COR-L47 (cell line): ENCODE measurements at regions not wholly inside any gene's neighbourhood (a gene's known extent, or its start where the extent isn't known, plus 50 kb on each side); places are given as distances from the start of the nearest gene placed in this dataset.
"Not testable (repeated sequence)": the region's sequence is repeated elsewhere in the genome, so short reads cannot be mapped to it uniquely, and the experiment has no call there.

Experiments used
- DNase-seq: peaks from one replicate; lab custom pipeline; 2025; lab: John Stamatoyannopoulos, UW

DNA sequence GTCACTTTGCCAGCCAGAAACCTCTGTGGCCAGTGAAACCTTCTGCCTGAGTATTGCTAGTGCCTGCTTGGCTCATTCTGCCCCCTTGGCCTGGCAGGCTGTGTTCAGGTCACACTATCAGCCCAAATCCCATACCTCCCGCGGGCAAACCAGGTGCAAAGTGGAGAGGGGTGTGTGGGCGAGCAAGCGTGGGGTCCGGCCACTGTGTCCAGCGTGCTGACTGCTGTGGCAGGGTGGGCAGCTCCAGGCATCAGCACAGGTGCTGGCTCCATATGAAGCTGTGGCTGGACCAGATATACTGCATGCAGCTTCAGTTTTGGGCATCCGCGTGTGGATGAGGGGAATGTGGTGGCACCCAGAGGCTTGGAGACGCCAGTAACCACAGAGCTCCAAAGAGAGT, 576.5 kb upstream of the EDIL3 start:
- DNase-seq = no peak

DNA sequence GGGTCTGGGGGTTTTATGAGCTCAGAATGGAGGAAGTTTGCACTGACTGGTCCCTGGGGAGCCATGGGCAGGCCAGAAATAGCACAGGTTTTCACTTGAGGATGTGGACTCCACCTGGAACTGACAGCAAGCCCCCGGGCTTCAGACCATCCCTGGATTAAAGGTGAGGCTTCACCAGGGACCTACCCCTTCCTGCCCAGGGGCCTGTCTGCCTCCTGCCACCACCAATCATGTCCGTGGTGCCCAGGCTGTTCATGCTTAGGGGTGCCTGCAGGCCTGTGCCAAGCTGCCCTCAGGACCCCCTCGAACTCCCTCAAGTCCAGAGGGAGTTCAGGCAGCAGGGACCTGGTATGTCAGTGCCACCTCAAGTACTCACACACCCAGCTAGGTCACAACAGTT, 577.2 kb upstream of the EDIL3 start:
- DNase-seq = no peak

DNA sequence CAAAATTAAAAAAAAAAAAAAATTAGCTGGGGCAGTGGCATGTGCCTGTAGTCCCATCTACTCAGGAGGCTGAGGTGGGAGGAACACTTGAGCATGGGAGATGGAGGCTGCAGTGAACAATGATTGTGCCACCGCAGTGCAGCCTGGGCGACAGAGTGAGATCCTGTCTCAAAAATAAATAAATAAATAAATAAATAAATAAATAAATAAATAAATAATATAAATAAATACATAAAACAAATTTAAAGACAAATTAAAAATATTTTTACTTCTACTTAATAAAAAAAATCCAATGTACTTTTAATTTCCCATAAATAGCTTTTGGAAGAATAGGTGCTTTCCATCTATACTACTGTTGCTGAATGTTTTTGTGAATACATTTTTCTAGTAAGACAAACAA, 598.4 kb upstream of the EDIL3 start:
- no peak for DNase-seq

DNA sequence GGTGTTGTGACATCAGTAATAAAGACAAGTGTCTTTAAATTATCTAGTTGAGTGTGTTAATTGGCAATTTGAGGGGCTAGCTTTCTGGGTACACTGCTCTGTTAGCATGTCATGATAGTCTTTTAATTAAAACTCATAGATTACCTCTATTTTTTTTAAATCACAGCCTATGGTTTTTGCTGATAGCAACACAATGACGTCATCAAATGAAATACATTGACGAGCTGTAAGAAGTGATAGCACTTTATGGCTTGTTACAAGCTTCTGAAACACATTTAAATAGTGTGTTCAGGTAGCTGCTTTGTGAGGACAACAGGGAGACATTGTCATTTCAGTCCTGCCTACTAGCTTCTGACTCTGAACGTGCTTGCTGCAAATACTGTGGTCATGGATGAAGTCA, 600.5 kb upstream of the EDIL3 start:
- DNase-seq = no peak

DNA sequence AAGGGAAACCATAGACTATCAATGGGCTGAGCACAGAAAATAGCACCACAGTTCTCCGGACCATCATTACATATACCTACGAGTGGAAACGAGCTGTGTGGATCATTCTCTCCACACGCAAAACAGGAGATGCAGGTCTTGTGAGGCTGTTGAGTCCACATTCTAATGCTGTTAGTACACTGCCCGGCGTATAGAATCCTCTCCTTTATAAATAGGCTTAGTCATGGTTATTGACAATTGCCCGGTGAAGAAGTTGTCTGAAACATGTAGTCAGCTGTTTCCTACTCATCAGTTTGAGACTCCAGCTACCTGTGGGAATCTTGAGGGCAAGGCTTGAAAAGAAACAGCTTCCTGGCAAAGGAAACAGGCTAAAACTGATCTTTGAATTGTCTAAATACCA, 602.0 kb upstream of the EDIL3 start:
- no peak for DNase-seq

DNA sequence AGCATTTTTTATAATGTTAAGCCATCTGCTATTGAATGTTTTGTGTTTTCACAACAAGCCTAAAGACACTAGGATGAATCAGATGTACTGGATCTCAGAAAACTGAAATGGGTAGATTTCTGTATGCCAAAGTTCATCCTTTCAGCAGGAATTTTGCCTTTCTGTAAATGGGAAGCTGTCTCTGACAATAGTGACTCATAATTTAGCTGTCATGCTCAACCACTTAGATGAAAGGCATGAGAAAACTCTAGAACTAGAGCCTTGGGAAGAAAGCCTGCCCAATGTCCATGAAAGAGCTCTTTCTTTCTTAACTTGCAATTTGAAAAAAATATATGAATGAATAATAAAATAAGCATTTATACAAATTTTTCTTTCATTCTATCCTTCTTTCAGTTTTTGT, 616.0 kb upstream of the EDIL3 start:
- DNase-seq = no peak

DNA sequence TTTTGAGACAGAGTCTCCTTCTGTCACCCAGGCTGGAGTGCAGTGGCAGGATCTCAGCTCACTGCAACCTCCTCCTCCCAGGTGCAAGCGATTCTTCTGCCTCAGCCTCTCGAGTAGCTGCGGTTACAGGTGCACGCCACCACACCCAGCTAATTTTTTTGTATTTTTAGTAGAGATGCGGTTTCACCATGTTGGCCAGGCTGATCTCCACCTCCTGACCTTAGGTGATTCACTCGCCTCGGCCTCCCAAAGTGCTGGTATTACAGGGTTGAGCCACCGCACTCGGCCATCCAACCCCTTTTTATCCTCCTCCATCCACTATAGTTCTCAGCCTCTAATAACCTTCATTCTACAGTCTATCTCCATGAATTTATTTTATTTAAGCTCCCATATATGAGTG, 617.3 kb upstream of the EDIL3 start:
- not testable (repeated sequence) for DNase-seq

DNA sequence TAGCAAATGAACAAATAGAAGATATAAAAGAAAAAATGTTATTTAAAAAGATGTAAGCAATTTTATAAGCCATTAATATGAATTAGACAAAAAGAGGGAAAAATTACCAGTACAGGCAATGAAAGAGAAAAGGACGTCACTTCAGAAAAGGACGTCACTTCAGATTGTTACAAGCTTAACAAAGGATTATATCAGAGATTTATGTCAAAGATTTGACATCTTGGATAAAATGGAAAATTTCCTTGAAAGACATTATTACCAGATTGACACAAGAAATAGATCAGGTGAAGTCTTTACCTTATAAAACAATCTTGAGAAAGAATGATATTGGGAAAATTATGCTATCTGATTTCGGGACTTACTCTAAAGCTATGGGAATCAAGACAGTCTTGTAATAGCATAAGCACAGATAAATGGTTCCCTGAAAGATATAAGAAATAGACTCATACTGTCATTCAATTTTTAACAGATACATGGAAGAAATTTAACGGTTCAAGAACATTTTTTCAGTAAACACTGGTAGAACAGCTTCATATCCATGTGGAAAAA, 625.4 kb upstream of the EDIL3 start:
- DNase-seq = no peak

DNA sequence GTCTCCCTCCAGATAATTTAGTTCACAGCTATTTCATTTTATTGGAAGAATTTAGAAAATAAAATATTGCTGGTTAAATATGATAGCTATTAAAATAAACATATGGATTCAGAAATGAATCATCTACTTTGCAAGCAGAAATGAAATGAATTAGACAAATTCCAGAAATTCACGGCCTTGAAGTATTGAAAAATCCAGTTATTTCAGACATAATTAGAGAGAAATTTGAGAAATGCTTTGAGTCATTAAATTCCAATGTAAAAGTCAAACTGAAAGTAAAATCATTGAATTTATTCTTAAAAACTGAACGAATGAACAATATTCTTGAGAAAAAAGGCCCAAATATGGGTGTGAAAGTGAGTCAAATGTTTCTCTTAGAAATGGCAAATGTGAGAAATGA, 632.6 kb upstream of the EDIL3 start:
- DNase-seq = no peak

DNA sequence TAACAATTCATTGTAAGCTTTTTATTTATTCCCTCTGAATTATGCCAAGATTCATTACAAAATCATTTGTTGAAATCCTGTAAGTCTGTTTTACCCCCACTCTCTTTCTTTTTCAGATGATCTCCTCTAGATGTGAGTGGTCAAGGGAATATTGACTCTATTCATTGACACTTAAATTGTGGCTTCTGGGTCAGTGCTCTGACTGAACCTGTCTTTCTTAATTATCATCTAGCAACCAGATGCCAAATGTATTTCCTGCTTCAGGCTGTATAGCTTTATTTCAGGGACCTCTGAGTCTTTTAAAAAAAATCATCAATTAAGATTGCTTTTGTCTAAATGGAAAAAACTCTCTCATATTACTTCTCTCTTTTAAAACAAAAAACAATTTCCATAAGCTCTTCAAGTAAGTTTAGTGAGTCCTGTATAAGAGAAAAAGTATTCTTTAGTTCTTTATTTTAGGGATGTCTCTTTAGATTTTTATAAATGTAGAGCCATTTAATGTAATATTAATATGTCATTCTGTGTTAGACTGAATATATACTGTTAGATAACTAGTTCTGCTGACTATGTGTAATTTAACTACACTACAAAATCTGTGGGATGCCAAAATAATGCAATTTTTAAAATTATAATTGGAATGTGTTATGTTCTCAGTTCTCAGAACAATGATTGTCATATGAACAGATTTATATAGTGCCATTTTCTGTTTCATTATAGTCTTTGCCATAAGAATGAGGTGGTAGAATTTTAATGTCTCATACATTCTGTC, 645.8 kb upstream of the EDIL3 start:
- no peak for DNase-seq

DNA sequence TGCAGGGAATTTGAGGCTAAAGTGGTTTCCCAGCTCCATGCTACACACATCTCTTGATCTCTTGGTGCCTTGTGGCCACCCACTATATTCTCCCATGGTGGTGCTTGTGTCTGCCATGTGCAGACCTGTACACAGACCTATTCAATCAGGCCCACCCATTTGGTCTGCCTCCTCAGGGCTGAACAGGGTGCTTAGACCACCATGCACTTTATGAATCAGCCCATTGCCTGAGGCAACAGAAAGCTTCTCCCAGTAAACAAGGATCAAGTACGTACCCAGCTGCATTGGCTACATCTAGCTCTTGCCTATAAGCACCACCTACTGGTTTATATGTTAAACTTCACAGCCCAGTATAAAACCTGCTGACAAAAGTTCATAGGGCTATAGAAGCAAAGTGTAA, 664.3 kb upstream of the EDIL3 start:
- DNase-seq = peak; percentile 43

DNA sequence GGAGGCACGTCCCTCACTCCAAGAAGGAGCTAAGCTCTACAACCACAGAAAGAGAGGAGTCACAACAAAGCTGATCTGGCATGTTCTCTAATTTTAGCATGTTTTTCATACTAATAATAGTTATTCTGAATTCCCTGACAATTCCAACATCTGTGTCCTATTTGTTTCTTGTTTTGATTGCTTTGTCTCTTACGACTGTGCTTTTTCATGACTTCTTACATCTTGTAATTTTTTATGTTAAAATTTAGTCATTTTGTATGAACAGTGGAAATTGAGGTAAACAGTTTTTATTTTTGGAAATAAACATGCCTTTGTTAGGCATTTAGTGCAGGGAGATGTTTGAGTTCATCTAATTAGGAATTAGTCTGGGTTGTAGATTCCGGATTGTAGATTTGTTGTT, 668.1 kb upstream of the EDIL3 start:
- DNase-seq = no peak

DNA sequence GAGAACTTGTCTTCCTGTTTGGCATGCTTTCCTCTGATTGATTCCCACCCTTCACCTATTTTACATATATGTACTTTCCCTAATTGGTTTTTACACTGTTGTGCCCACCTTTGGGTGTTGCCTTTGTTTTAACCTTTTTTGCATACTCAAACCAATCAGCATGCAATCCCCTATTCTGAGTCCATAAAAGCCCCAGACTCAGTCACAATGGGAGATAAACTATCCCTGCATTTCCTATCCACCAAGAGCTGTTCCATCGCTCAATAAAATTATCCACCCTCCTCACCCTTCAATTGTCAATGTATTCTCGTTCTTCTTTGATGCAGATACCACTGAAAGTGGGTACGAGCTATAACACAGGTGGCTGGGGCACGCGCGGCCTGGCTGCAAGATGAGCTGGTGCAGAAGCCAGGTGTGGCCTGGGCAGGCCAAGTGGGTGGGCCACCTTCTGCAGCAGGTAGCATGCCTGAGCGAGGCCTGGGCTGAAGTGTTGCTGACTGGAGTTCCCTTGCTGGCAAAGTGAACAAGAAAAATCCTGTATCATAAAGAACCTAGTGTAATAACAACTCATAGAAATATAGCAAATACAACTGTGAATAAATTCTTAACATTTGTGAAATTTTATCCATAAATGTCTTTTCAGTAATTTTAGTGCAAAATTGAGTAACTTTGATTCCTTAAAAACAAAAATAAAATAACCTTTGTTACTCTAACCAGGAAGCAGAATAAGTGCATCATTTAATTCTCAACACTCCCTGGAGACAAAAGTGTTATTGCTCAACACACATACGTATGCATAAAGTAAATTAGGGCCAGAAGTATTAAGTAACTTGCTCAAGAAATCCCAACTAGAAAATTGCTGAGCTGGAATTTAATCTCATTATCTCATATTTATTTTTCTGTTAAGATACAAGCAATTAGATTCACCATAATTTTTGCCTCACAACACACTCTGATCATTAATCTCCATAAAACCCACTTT, 685.3 kb upstream of the EDIL3 start:
- no peak for DNase-seq

DNA sequence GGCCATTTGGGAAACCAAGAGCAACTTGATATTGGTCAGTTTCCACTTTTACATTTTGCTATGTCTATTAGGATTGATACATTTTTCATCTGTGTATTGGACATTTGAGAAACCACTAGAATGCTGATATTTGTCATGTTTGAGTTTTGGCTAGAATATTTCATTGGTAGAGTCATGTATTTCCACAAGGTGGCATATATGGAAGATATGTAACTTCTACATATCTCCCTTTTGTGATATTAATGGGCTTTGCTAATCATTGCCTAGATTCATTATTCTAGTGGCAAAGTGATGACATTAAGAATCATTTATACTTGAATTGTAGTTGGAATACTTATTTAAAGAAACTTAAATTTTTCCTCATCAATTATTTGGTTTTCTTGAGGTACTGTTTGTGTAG, 692.9 kb upstream of the EDIL3 start:
- DNase-seq = peak; percentile 9

DNA sequence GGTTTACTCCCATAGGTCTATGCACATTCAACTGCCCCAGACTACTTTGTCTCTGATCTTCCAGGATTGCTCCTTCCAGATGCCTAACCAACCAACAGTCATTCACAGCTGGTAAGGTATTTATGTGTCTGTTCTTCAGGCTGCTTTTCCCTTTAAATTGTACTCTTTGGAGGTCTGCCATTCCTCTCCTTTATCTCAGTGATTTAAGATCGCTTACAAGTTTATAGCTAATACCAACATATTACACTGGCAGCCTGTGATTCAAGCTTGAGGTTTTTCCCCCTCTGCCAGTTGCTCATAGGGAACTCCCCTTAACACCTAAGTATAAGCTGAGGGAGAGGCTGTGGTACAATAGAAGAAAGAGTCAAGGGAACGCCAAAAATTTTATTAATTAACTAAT, 711.7 kb upstream of the EDIL3 start:
- DNase-seq = no peak

DNA sequence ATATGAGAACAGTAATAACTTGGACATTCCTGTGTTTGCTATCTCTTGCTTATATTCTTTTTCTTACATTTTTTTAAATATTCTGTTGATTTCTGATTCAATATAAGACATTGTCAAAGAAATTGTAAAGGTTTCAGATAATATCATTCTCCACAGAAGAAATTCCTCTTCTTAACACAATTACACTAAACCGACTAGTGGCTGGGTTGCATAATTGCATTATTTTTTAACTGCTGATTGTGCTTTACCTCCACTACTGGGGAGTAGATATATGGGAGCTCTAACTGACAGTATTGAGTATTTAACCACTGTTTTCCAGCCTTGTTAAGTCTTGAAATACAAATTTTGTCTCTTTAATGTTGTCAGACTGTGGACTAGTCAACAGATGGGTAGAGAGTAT, 723.8 kb upstream of the EDIL3 start:
- DNase-seq = no peak

DNA sequence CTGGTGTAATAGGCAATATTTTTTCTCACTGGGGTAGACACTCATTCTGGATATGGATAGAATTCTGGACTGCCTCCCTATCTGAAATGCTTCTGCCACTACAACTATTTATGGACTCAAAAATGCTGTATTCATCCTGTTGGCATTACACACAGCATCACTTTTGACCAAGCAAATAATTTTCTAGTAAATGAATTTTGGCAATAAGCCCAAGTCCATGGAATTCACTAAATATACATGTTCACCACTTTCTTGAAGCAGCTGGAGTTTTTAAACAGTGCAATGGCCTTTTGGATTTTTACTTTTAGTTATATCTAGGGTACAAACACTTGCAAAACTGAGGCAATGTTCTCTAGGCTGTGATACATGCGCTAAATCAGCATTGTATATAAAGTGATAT, 724.9 kb upstream of the EDIL3 start:
- DNase-seq = no peak

DNA sequence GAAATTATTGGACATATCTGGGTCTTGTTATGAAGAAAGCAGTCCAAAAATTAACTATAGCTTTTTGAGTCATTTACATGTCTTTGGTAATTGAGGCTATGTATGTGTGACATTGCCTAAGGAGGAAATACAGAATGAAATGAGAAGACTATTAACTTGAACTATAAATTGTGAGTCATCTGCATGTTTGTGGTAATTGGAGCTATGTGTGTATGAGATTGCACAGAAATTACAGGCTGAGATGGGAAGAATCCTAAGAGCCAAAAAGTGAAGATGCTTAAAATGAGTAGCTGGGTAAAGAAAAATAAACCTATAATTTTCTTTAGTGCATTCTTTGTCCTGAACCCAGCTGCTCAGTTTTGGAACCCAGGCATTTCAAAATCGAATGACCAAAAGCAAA, 747.6 kb upstream of the EDIL3 start:
- DNase-seq = no peak

DNA sequence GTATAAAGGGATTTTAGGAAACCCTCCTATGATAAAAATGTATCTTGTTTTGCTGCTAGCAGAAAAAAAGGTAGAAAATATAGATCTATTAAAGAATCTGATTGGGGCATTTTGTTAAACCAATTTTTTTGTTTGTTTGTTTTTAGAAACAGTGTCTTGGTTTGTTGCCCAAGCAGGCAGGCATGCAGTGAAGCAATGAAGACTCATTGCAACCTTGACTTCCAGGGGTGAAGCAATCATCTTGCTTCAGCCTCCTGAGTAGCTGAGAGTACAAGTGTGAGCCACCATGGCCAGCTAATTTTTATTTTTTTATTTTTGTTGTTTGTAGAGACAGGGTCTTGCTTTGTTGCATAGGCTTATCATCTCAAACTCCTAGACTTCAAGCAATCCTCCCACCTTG, 755.8 kb upstream of the EDIL3 start:
- DNase-seq = no peak

DNA sequence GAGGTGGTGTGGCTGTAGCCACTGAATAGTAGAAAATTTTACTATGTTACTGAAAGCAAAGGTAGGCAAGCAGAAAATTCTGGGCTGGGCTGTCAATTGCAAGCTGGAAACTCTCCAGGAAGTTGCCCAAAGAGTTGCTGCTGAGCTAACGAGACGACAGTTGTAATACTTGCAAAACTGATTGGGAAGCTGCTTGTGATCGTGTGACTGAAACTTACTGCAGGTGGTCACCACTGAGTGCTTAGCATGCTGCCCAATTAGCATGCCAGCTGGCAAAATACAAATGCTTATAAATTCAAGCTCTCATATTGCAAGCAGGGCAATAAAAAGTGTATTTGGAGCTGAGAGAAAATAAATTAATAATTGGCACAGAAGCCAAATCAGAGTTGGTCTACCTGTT, 758.5 kb upstream of the EDIL3 start:
- DNase-seq = peak; percentile 33

DNA sequence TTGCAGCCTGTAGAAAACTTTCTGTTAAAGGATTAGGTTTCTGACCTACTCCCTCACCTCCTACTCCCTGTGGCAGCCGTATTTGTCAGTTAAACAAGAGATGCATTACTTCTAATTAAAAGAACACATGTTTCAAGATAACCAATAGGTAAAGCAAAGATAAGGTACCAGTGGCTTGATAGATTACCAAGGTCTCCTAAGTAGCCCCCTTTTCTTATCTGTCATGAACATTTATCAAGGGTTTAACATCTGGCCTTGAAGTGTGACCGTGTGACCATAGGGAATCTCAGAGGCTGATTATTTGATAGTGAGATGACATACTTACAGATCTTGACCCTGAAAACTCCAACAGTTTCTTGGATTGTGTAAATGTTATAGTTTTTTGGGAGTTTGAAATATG, 764.0 kb upstream of the EDIL3 start:
- DNase-seq = no peak

DNA sequence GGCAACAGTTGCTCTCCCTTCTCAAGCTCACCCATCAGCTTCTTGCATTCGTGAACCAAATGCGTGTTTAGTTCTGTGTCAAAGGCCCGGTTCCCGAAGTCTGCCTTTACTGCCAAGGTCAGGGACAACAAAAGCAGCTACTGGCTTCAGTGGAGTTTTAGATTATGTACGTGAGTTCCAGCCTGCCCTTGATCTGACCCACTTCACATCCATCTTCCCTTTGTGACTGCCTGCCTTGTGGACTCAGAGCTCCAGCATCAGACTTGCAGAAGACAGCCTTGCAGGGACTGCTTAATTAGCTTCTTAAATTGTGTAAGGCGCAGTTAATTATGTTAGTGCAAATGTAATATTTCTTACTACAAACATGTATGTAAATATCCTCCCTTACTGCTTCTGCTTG, 774.7 kb upstream of the EDIL3 start:
- DNase-seq = no peak

DNA sequence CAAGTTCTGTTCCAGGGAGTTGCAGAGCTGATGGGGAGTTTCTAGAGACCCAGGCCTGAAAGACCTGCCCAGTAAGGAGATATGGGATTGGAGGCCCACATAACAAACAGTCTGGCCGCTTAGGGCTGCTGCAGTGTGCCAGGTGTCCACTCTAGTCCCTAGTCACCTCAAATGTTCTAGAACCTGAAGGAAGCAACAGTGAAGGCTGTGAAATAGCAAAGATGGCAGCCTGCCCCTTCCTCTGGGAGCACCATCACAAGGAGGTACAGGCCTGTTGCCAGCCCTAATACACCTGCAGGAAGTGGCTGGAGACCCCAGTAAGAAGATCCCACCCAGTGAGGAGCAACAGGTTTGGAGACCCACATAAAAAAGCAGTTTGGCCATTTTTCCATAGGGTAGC, 783.8 kb upstream of the EDIL3 start:
- DNase-seq = no peak
